ENCODE measurements at regions not wholly inside any gene's neighbourhood (a gene's known extent, or its start where the extent isn't known, plus 50 kb on each side); places are given as distances from the start of the nearest gene placed in this dataset.

GRCh38 chr2:65608466-65608865 lies 176.1 kb upstream of the SPRED2 start:
- H3K79me2 ChIP-seq, result no peaks in the 10 kb centered on the region
- H3K27ac ChIP-seq, result no peak overlapping the region
- H3K9ac ChIP-seq, result no peak overlapping the region
- H3K4me1 ChIP-seq, result no peaks in the 10 kb centered on the region
- H3K4me2 ChIP-seq (ENCODE audit: low read length), result no peak overlapping the region
- H3K36me3 ChIP-seq (ENCODE audit: control insufficient read depth, insufficient read depth, low read length), result no peaks in the 10 kb centered on the region
- H3K9me3 ChIP-seq (ENCODE audit: control insufficient read depth, low read length), result no peaks in the 10 kb centered on the region
- H3K27me3 ChIP-seq (ENCODE audit: control insufficient read depth, insufficient read depth, low read length), result no peaks in the 10 kb centered on the region
- TF ChIP-seq, protein P1, sequence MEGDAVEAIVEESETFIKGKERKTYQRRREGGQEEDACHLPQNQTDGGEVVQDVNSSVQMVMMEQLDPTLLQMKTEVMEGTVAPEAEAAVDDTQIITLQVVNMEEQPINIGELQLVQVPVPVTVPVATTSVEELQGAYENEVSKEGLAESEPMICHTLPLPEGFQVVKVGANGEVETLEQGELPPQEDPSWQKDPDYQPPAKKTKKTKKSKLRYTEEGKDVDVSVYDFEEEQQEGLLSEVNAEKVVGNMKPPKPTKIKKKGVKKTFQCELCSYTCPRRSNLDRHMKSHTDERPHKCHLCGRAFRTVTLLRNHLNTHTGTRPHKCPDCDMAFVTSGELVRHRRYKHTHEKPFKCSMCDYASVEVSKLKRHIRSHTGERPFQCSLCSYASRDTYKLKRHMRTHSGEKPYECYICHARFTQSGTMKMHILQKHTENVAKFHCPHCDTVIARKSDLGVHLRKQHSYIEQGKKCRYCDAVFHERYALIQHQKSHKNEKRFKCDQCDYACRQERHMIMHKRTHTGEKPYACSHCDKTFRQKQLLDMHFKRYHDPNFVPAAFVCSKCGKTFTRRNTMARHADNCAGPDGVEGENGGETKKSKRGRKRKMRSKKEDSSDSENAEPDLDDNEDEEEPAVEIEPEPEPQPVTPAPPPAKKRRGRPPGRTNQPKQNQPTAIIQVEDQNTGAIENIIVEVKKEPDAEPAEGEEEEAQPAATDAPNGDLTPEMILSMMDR (IDR thresholded peaks at IDR 0.05), result no peak
- no peak overlapping the region for H2AFZ ChIP-seq
- H3K4me3 ChIP-seq (ENCODE audit: low read depth, low read length), result no peak overlapping the region

GRCh38 chr2:65607662-65608305 lies 175.4 kb upstream of the SPRED2 start:
- Histone ChIP-seq H3K9me3 (ENCODE audit: control insufficient read depth, low read length) (no peaks in the 10 kb centered on the region), H3K4me3 (ENCODE audit: low read depth, low read length) (no peak overlapping the region), H3K27ac (no peak overlapping the region), H3K4me2 (ENCODE audit: low read length) (no peak overlapping the region), H3K9ac (no peak overlapping the region), H3K4me1 (no peaks in the 10 kb centered on the region), H2AFZ (no peak overlapping the region), H3K27me3 (ENCODE audit: control insufficient read depth, insufficient read depth, low read length) (no peaks in the 10 kb centered on the region), H3K36me3 (ENCODE audit: control insufficient read depth, insufficient read depth, low read length) (no peaks in the 10 kb centered on the region), H3K79me2 (no peaks in the 10 kb centered on the region)
- TF ChIP-seq, protein P1 (IDR thresholded peaks at IDR 0.05), result no peak

- TF ChIP-seq, protein P1 (IDR thresholded peaks at IDR 0.05), result no peak
- Histone ChIP-seq H3K27me3 (ENCODE audit: control insufficient read depth, insufficient read depth, low read length) (no peaks in the 10 kb centered on the region), H3K4me2 (ENCODE audit: low read length) (no peak overlapping the region), H3K27ac (no peak overlapping the region), H3K9ac (no peak overlapping the region), H3K79me2 (no peaks in the 10 kb centered on the region), H3K4me1 (no peaks in the 10 kb centered on the region), H2AFZ (no peak overlapping the region), H3K9me3 (ENCODE audit: control insufficient read depth, low read length) (no peaks in the 10 kb centered on the region), H3K4me3 (ENCODE audit: low read depth, low read length) (no peak overlapping the region), H3K36me3 (ENCODE audit: control insufficient read depth, insufficient read depth, low read length) (no peaks in the 10 kb centered on the region)
Observed at GRCh38 chr2:65605743-65606058, 173.3 kb upstream of the SPRED2 start.

GRCh38 chr2:65605058-65605742 lies 172.8 kb upstream of the SPRED2 start:
- H3K79me2 ChIP-seq, result no peaks in the 10 kb centered on the region
- no peaks in the 10 kb centered on the region for H3K36me3 ChIP-seq (ENCODE audit: control insufficient read depth, insufficient read depth, low read length)
- H3K4me2 ChIP-seq (ENCODE audit: low read length), result no peak overlapping the region
- H3K9me3 ChIP-seq (ENCODE audit: control insufficient read depth, low read length), result no peaks in the 10 kb centered on the region
- TF ChIP-seq, protein P1 (IDR thresholded peaks at IDR 0.05), result no peak
- H2AFZ ChIP-seq, result no peak overlapping the region
- no peaks in the 10 kb centered on the region for H3K27me3 ChIP-seq (ENCODE audit: control insufficient read depth, insufficient read depth, low read length)
- no peaks in the 10 kb centered on the region for H3K4me1 ChIP-seq
- H3K27ac ChIP-seq, result no peak overlapping the region
- H3K4me3 ChIP-seq (ENCODE audit: low read depth, low read length), result no peak overlapping the region
- H3K9ac ChIP-seq, result no peak overlapping the region

GRCh38 chr2:65604246-65604645 lies 171.8 kb upstream of the SPRED2 start:
- Histone ChIP-seq H3K27ac (no peak overlapping the region), H3K27me3 (ENCODE audit: control insufficient read depth, insufficient read depth, low read length) (no peaks in the 10 kb centered on the region), H3K36me3 (ENCODE audit: control insufficient read depth, insufficient read depth, low read length) (no peaks in the 10 kb centered on the region), H3K9me3 (ENCODE audit: control insufficient read depth, low read length) (no peaks in the 10 kb centered on the region), H3K4me3 (ENCODE audit: low read depth, low read length) (no peak overlapping the region), H3K79me2 (no peaks in the 10 kb centered on the region), H3K9ac (no peak overlapping the region), H3K4me1 (no peaks in the 10 kb centered on the region), H3K4me2 (ENCODE audit: low read length) (no peak overlapping the region), H2AFZ (no peak overlapping the region)
- TF ChIP-seq, protein P1 (IDR thresholded peaks at IDR 0.05), result no peak
